Mucosa of stomach (tissue), 1 donor: ENCODE measurements at regions not wholly inside any gene's neighbourhood (a gene's known extent, or its start where the extent isn't known, plus 50 kb on each side); places are given as distances from the start of the nearest gene placed in this dataset.

Source experiments
- H3K27me3 ChIP-seq: one replicate; pipeline ENCODE4 v1.7.0; 2013; ENCODE audit warnings: mild to moderate bottlenecking, low read length; ENCODE audit not compliant: control insufficient read depth, insufficient read depth
- H3K36me3 ChIP-seq: one replicate; pipeline ENCODE4 v1.7.0; 2013; ENCODE audit warnings: low read length; ENCODE audit not compliant: control insufficient read depth, insufficient read depth
- H3K4me1 ChIP-seq: one replicate; pipeline ENCODE4 v1.7.0; 2013; ENCODE audit warnings: mild to moderate bottlenecking, low read length; ENCODE audit not compliant: control insufficient read depth, insufficient read depth
- H3K4me3 ChIP-seq: one replicate; pipeline ENCODE4 v1.7.0; 2013; ENCODE audit warnings: low read length
- H3K9ac ChIP-seq: one replicate; pipeline ENCODE4 v1.7.0; 2013; ENCODE audit warnings: mild to moderate bottlenecking, low read length, moderate library complexity
- H3K9me3 ChIP-seq: one replicate; pipeline ENCODE4 v1.7.0; 2013; ENCODE audit warnings: mild to moderate bottlenecking, low read length, moderate library complexity; ENCODE audit not compliant: control insufficient read depth
- donor health status: Pancreatic carcinoma.

GRCh38 chr15:47523681-47524475 lies 193.4 kb upstream of the SEMA6D start:
- H3K4me3 ChIP-seq, result no peak overlapping the region
- no peaks in the 10 kb centered on the region for H3K27me3 ChIP-seq
- no peaks in the 10 kb centered on the region for H3K4me1 ChIP-seq
- no peaks in the 10 kb centered on the region for H3K9me3 ChIP-seq
- no peaks in the 10 kb centered on the region for H3K36me3 ChIP-seq
- H3K9ac ChIP-seq, result no peak overlapping the region

GRCh38 chr15:47529241-47529640 lies 188.1 kb upstream of the SEMA6D start:
- no peaks in the 10 kb centered on the region for H3K27me3 ChIP-seq
- no peaks in the 10 kb centered on the region for H3K4me1 ChIP-seq
- no peaks in the 10 kb centered on the region for H3K9me3 ChIP-seq
- H3K4me3 ChIP-seq, result no peak overlapping the region
- no peak overlapping the region for H3K9ac ChIP-seq
- H3K36me3 ChIP-seq, result no peaks in the 10 kb centered on the region

GRCh38 chr15:47534673-47535072 lies 182.6 kb upstream of the SEMA6D start:
- Histone ChIP-seq H3K4me1 (no peaks in the 10 kb centered on the region), H3K9ac (no peak overlapping the region), H3K27me3 (no peaks in the 10 kb centered on the region), H3K36me3 (no peaks in the 10 kb centered on the region), H3K9me3 (no peaks in the 10 kb centered on the region), H3K4me3 (no peak overlapping the region)

- H3K36me3 ChIP-seq, result no peaks in the 10 kb centered on the region
- H3K27me3 ChIP-seq, result no peaks in the 10 kb centered on the region
- no peaks in the 10 kb centered on the region for H3K9me3 ChIP-seq
- no peaks in the 10 kb centered on the region for H3K4me1 ChIP-seq
- no peak overlapping the region for H3K9ac ChIP-seq
- no peak overlapping the region for H3K4me3 ChIP-seq
Measured at GRCh38 chr15:47541562-47541961, 175.7 kb upstream of the SEMA6D start.

GRCh38 chr15:47542312-47542989 lies 174.9 kb upstream of the SEMA6D start:
- no peaks in the 10 kb centered on the region for H3K9me3 ChIP-seq
- no peaks in the 10 kb centered on the region for H3K4me1 ChIP-seq
- H3K27me3 ChIP-seq, result no peaks in the 10 kb centered on the region
- H3K36me3 ChIP-seq, result no peaks in the 10 kb centered on the region
- H3K9ac ChIP-seq, result no peak overlapping the region
- H3K4me3 ChIP-seq, result no peak overlapping the region

- no peaks in the 10 kb centered on the region for H3K36me3 ChIP-seq
Measured at GRCh38 chr15:47548231-47548630, 169.1 kb upstream of the SEMA6D start.

GRCh38 chr15:47548986-47549385 lies 168.3 kb upstream of the SEMA6D start:
- H3K4me1 ChIP-seq, result no peaks in the 10 kb centered on the region
- H3K36me3 ChIP-seq, result no peaks in the 10 kb centered on the region
- H3K4me3 ChIP-seq, result no peak overlapping the region
- H3K9me3 ChIP-seq, result no peaks in the 10 kb centered on the region
- no peaks in the 10 kb centered on the region for H3K27me3 ChIP-seq
- no peak overlapping the region for H3K9ac ChIP-seq

More at GRCh38 chr15:47548231-47548630, 169.1 kb upstream of the SEMA6D start:
- Histone ChIP-seq H3K9me3 (no peaks in the 10 kb centered on the region), H3K4me3 (no peak overlapping the region), H3K4me1 (no peaks in the 10 kb centered on the region), H3K9ac (no peak overlapping the region), H3K27me3 (no peaks in the 10 kb centered on the region)

GRCh38 chr15:47551079-47551478 lies 166.2 kb upstream of the SEMA6D start:
- Histone ChIP-seq H3K27me3 (no peaks in the 10 kb centered on the region), H3K9me3 (no peaks in the 10 kb centered on the region), H3K4me3 (no peak overlapping the region), H3K36me3 (no peaks in the 10 kb centered on the region), H3K9ac (no peak overlapping the region), H3K4me1 (no peaks in the 10 kb centered on the region)

- H3K4me3 ChIP-seq, result no peak overlapping the region
- no peaks in the 10 kb centered on the region for H3K27me3 ChIP-seq
- H3K36me3 ChIP-seq, result no peaks in the 10 kb centered on the region
- H3K4me1 ChIP-seq, result no peaks in the 10 kb centered on the region
- H3K9ac ChIP-seq, result no peak overlapping the region
- H3K9me3 ChIP-seq, result no peaks in the 10 kb centered on the region
Measured at GRCh38 chr15:47551546-47551945, 165.8 kb upstream of the SEMA6D start.

- no peaks in the 10 kb centered on the region for H3K9me3 ChIP-seq
- no peaks in the 10 kb centered on the region for H3K27me3 ChIP-seq
- no peaks in the 10 kb centered on the region for H3K36me3 ChIP-seq
- no peak overlapping the region for H3K9ac ChIP-seq
- H3K4me1 ChIP-seq, result no peaks in the 10 kb centered on the region
- no peak overlapping the region for H3K4me3 ChIP-seq
Measured at GRCh38 chr15:47552978-47553608, 164.2 kb upstream of the SEMA6D start.

- no peaks in the 10 kb centered on the region for H3K4me1 ChIP-seq
- H3K9ac ChIP-seq, result no peak overlapping the region
- H3K27me3 ChIP-seq, result no peaks in the 10 kb centered on the region
- no peaks in the 10 kb centered on the region for H3K36me3 ChIP-seq
- H3K9me3 ChIP-seq, result no peaks in the 10 kb centered on the region
- H3K4me3 ChIP-seq, result no peak overlapping the region
Measured at GRCh38 chr15:47553947-47554346, 163.4 kb upstream of the SEMA6D start.

- H3K36me3 ChIP-seq, result no peaks in the 10 kb centered on the region
- no peaks in the 10 kb centered on the region for H3K4me1 ChIP-seq
- no peak overlapping the region for H3K4me3 ChIP-seq
- H3K27me3 ChIP-seq, result no peaks in the 10 kb centered on the region
- no peak overlapping the region for H3K9ac ChIP-seq
- no peaks in the 10 kb centered on the region for H3K9me3 ChIP-seq
Measured at GRCh38 chr15:47561102-47561501, 156.2 kb upstream of the SEMA6D start.
